K562 (cell line): ENCODE measurements at regions not wholly inside any gene's neighbourhood (a gene's known extent, or its start where the extent isn't known, plus 50 kb on each side); places are given as distances from the start of the nearest gene placed in this dataset.

Experiments used
- ATAC-seq: fragments of 200-7000 bp; cut with Tn5 transposase; 3 replicates; pipeline ENCODE4 v1.9.1; 2020; ENCODE audit warnings: moderate library complexity
- BruUV-seq: library from RNA; stranded (reverse); fragments of 400-500 nt; replicated peaks from 2 replicates; lab custom pipeline; 2021; lab: Mats Ljungman, UMichigan
- CTCF ChIA-PET: fragments of 300-600 bp; formaldehyde crosslinking; extraction: SDS; loops from one replicate; lab custom pipeline; 2021; ENCODE audit warnings: low intra/inter-chr PET ratio; lab: Yijun Ruan, JAX
- POLR2A ChIA-PET: fragments of 300-600, 350-650 bp; sonication (Branson Sonifier 250); formaldehyde crosslinking; extraction: SDS; loops from one replicate; lab custom pipeline; 2021; ENCODE audit warnings: antibody characterized with exemption, inconsistent platforms; lab: Yijun Ruan, JAX
- DNase-seq, 4 experiments: peaks; one replicate each; pipeline versions ENCODE4 v3.0.0 to v3.0.0-alpha.2; 2011 to 2018; ENCODE audit warnings: low spot score in 3 of 4, mixed read lengths in 3 of 4; ENCODE audit errors: extremely low read depth in 1 of 4
- FAIRE-seq: peaks from 2 replicates; lab custom pipeline; 2011; peaks lifted over from hg19 to GRCh38; lab: Jason Lieb, UNC
- H2AFZ ChIP-seq: 2 replicates; pipeline ENCODE4 v1.6.0; 2011; ENCODE audit warnings: low read depth, low read length, control low read depth, inconsistent platforms
- H3K27ac ChIP-seq: fragments of 200-600 bp; 3 replicates; pipeline ENCODE4 v1.8.0; 2011; ENCODE audit warnings: low read depth, mild to moderate bottlenecking, control low read depth, inconsistent platforms, low read length, moderate library complexity, mixed read lengths; ENCODE audit errors: extremely low read depth
- H3K27me3 ChIP-seq, 2 experiments: fragments of 300-600 bp in 1 of 2; 2 replicates in 1 of 2; 3 replicates in 1 of 2; pipeline versions ENCODE4 v1.6.0 to v1.8.0; 2011; ENCODE audit warnings: inconsistent platforms in 2 of 2, low read length in 2 of 2, mild to moderate bottlenecking in 1 of 2, mixed read lengths in 1 of 2, moderate library complexity in 1 of 2; ENCODE audit not compliant: control insufficient read depth in 2 of 2, insufficient read depth in 2 of 2
- H3K36me3 ChIP-seq: fragments of 300-600 bp; 3 replicates; pipeline ENCODE4 v1.8.0; 2011; ENCODE audit warnings: mild to moderate bottlenecking, low read length, inconsistent platforms; ENCODE audit not compliant: control insufficient read depth, insufficient read depth
- H3K4me1 ChIP-seq, 2 experiments: fragments of 200-600 bp in 1 of 2; replicated peaks in 1 of 2; 2 replicates in 1 of 2; 3 replicates in 1 of 2; pipeline versions ENCODE4 v1.5.1 to v1.8.0; 2011; ENCODE audit warnings: inconsistent platforms in 2 of 2, low read length in 2 of 2, mild to moderate bottlenecking in 1 of 2, mixed read lengths in 1 of 2, moderate library complexity in 1 of 2; ENCODE audit not compliant: control insufficient read depth in 2 of 2, insufficient read depth in 2 of 2
- H3K4me2 ChIP-seq: 2 replicates; pipeline ENCODE4 v1.6.1; 2011; ENCODE audit warnings: low read length, control low read depth, inconsistent platforms, mixed read lengths; ENCODE audit not compliant: insufficient read depth
- H3K4me3 ChIP-seq: fragments of 200-600 bp; sonication (generic), shearing (Covaris generic); 2 replicates; pipeline ENCODE4 v1.5.1; 2016; ENCODE audit warnings: control low read depth, inconsistent platforms
- H3K79me2 ChIP-seq: fragments of 200-600 bp; 3 replicates; pipeline ENCODE4 v1.8.0; 2011; ENCODE audit warnings: low read length, inconsistent platforms; ENCODE audit not compliant: control insufficient read depth, insufficient read depth
- H3K9ac ChIP-seq, 2 experiments: 2 replicates each; pipeline versions ENCODE4 v1.6.0 to v1.6.1; 2011; ENCODE audit warnings: low read depth in 2 of 2, low read length in 2 of 2, control low read depth in 1 of 2, inconsistent platforms in 1 of 2, mild to moderate bottlenecking in 1 of 2, mixed read lengths in 1 of 2; ENCODE audit not compliant: insufficient read depth in 1 of 2
- H3K9me1 ChIP-seq: one replicate; pipeline ENCODE4 v1.6.0; 2011; ENCODE audit warnings: inconsistent platforms, mild to moderate bottlenecking, low read length, moderate library complexity; ENCODE audit not compliant: control insufficient read depth, insufficient read depth
- H3K9me3 ChIP-seq: replicated peaks from 2 replicates; pipeline ENCODE4 v1.5.1; 2011; ENCODE audit warnings: low read depth, low read length, inconsistent platforms; ENCODE audit not compliant: control insufficient read depth, insufficient read depth
- H4K20me1 ChIP-seq: replicated peaks from 2 replicates; pipeline ENCODE4 v1.6.1; 2011; ENCODE audit warnings: low read length, inconsistent platforms, mixed read lengths; ENCODE audit not compliant: control insufficient read depth, insufficient read depth
- CSDE1 ChIP-seq, 2 experiments: fragments of 450-650 bp; IDR thresholded peaks; 2 replicates each; pipeline ENCODE4 v1.6.1; 2016; ENCODE audit warnings: mild to moderate bottlenecking in 1 of 2
- GATA2 ChIP-seq: sonication (generic); formaldehyde crosslinking; IDR thresholded peaks from 2 replicates; pipeline ENCODE4 v1.4.0; 2020; ENCODE audit warnings: mild to moderate bottlenecking, missing genetic modification reagents
- HMG20A ChIP-seq: fragments of 450-650 bp; formaldehyde crosslinking; conservative IDR thresholded peaks from 2 replicates; pipeline ENCODE4 v1.4.0; 2020; ENCODE audit warnings: mild to moderate bottlenecking, mixed read lengths
- KDM5B ChIP-seq: fragments of 200-600 bp; sonication (generic); IDR thresholded peaks from 2 replicates; pipeline ENCODE4 v1.6.1; 2012; ENCODE audit warnings: low read depth, mild to moderate bottlenecking, moderate library complexity, low read length, control low read depth, inconsistent platforms; ENCODE audit not compliant: insufficient replicate concordance
- NCOA1 ChIP-seq: fragments of 450-650 bp; IDR thresholded peaks from 2 replicates; pipeline ENCODE4 v1.6.1; 2016; ENCODE audit warnings: low read depth
- RAD51 ChIP-seq: fragments of 450-650 bp; IDR thresholded peaks from 2 replicates; pipeline ENCODE4 v1.7.1; 2016; ENCODE audit warnings: low read depth, mild to moderate bottlenecking, borderline replicate concordance
- WGBS: fragments of 100-300 bp; shearing (Covaris generic); methylation state at CpG from one replicate; pipeline ENCODE4 v1.1.6; 2016; ENCODE audit warnings: low coverage, mixed read lengths; ENCODE audit not compliant: insufficient coverage; ENCODE audit errors: missing lambda C conversion rate; 5-methylcytosine and 5-hydroxymethylcytosine counted together
- in situ Hi-C: fragments of 300-500 bp; cut with MboI; formaldehyde crosslinking; loops from 4 replicates; pipeline ENCODE4 v1.15.0; 2018; ENCODE audit warnings: inconsistent platforms, mixed read lengths
- intact Hi-C: fragments of 100-400 bp; cut with micrococcal nuclease; formaldehyde crosslinking; loops from 2 replicates; pipeline ENCODE4 v1.14.2; 2022
- TF ChIP-seq, protein P1 (sequence below): sonication (generic); formaldehyde crosslinking; IDR thresholded peaks from 2 replicates; pipeline ENCODE4 v1.5.0; 2020; ENCODE audit warnings: missing genetic modification reagents
- TF ChIP-seq, protein P2 (sequence below): fragments of 450-650 bp; IDR thresholded peaks from 2 replicates; pipeline ENCODE4 v1.6.1; 2016; ENCODE audit warnings: mild to moderate bottlenecking
- TF ChIP-seq, protein P3 (sequence below): fragments of 250-450 bp; sonication (Bioruptor Pico); IDR thresholded peaks from 2 replicates; pipeline ENCODE4 v1.8.0; 2021; ENCODE audit warnings: moderate library complexity, mild to moderate bottlenecking, inconsistent platforms

DNA sequence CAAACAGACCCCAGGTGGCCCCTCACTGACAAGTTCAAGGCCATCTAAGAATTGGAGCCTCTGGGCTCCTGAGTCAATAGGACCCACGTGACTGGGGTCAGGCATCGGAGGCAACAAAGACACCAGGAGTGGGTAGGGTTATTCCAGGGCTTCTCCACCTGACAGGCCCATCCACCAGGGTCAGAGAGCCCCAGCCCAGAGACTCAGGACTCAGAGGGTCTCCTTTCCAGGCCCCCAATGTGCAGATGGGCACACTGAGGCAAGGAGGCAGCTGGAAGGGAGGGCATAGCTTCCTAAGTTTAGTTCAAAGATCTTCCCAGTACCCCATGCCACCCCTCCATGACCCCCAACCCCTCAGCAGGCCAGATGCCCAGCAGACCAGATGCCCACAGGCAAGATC is 388.6 kb downstream of the MATN1 start:
- H4K20me1 ChIP-seq: no peaks in the 10 kb centered on the region; the same call in 1 of the 2 replicates
- ChIA-PET CTCF (interaction anchor here (0.6 kb wide), 1 partner anchor 476 kb away, joined by 3 read pairs; no protein-coding TSS in a partner anchor), POLR2A (interaction anchor here (0.6 kb wide), 1 partner anchor 1313 kb away, joined by 5 read pairs; no protein-coding TSS in a partner anchor)
- no peak overlapping the region for H3K9ac ChIP-seq
- H3K4me2 ChIP-seq: no peak overlapping the region
- H3K27ac ChIP-seq: no peak overlapping the region
- FAIRE-seq (no peak), ATAC-seq (no peak), DNase-seq (no peak)
- BruUV-seq: no TSS peak
- intact Hi-C loops: no loop called here
- H3K36me3 ChIP-seq: no peaks in the 10 kb centered on the region
- H3K79me2 ChIP-seq: no peaks in the 10 kb centered on the region
- no peaks in the 10 kb centered on the region for H3K4me1 ChIP-seq
- 0% methylated on average over 2 of the region's 2 CpGs for WGBS
- in situ Hi-C loops: no loop called here
- no peaks in the 10 kb centered on the region for H3K9me3 ChIP-seq
- TF ChIP-seq, protein P1, sequence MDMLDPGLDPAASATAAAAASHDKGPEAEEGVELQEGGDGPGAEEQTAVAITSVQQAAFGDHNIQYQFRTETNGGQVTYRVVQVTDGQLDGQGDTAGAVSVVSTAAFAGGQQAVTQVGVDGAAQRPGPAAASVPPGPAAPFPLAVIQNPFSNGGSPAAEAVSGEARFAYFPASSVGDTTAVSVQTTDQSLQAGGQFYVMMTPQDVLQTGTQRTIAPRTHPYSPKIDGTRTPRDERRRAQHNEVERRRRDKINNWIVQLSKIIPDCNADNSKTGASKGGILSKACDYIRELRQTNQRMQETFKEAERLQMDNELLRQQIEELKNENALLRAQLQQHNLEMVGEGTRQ (CRISPR knock-in tag): 0 out of 2 replicates have a peak, but pooled peaks have one; percentile 17
- TF ChIP-seq NCOA1 (no peak), KDM5B (no peak), CSDE1 (IDR thresholded peaks at IDR 0.05) (no peak), RAD51 (peak; percentile 30; the same call in 1 of the 2 replicates), HMG20A (CRISPR knock-in tag) (no peak), GATA2 (no peak)
- TF ChIP-seq, protein P2, sequence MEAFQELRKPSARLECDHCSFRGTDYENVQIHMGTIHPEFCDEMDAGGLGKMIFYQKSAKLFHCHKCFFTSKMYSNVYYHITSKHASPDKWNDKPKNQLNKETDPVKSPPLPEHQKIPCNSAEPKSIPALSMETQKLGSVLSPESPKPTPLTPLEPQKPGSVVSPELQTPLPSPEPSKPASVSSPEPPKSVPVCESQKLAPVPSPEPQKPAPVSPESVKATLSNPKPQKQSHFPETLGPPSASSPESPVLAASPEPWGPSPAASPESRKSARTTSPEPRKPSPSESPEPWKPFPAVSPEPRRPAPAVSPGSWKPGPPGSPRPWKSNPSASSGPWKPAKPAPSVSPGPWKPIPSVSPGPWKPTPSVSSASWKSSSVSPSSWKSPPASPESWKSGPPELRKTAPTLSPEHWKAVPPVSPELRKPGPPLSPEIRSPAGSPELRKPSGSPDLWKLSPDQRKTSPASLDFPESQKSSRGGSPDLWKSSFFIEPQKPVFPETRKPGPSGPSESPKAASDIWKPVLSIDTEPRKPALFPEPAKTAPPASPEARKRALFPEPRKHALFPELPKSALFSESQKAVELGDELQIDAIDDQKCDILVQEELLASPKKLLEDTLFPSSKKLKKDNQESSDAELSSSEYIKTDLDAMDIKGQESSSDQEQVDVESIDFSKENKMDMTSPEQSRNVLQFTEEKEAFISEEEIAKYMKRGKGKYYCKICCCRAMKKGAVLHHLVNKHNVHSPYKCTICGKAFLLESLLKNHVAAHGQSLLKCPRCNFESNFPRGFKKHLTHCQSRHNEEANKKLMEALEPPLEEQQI: no peak
- TF ChIP-seq, protein P3, sequence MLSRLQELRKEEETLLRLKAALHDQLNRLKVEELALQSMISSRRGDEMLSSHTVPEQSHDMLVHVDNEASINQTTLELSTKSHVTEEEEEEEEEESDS (CRISPR knock-in tag): no peak
- no peak overlapping the region for H3K4me3 ChIP-seq
- H2AFZ ChIP-seq: no peak overlapping the region
- peaks cover 6% of the 10 kb centered on the region for H3K9me1 ChIP-seq
- H3K27me3 ChIP-seq: peaks cover 0 to 15% of the 10 kb centered on the region in 2 experiments; a peak in 3 of 5 replicates
